ENCODE measurements at regions not wholly inside any gene's neighbourhood (a gene's known extent, or its start where the extent isn't known, plus 50 kb on each side); places are given as distances from the start of the nearest gene placed in this dataset.

DNA sequence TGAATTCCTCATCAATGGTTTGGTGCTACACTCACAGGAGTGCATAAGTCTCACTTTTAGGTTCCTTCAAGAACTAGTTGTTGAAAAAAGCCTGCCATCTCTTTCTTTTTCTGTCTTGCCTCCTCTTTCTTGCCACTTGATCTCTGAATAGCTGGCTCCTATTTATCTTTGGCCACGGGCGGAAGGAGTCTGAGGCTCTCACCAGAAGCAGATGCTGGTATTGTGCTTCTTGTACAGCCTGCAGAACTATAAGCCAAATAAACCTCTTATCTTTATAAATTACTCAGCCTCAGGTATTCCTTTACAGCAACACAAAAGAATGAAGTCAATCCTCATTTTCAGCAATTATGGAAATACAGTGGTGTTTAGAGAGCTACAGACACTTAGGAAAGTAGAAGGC is 247.1 kb upstream of the PRR16 start:
- TF ChIP-seq, protein P1, sequence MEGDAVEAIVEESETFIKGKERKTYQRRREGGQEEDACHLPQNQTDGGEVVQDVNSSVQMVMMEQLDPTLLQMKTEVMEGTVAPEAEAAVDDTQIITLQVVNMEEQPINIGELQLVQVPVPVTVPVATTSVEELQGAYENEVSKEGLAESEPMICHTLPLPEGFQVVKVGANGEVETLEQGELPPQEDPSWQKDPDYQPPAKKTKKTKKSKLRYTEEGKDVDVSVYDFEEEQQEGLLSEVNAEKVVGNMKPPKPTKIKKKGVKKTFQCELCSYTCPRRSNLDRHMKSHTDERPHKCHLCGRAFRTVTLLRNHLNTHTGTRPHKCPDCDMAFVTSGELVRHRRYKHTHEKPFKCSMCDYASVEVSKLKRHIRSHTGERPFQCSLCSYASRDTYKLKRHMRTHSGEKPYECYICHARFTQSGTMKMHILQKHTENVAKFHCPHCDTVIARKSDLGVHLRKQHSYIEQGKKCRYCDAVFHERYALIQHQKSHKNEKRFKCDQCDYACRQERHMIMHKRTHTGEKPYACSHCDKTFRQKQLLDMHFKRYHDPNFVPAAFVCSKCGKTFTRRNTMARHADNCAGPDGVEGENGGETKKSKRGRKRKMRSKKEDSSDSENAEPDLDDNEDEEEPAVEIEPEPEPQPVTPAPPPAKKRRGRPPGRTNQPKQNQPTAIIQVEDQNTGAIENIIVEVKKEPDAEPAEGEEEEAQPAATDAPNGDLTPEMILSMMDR (IDR thresholded peaks at IDR 0.05), result no peak
- no peak for TF ChIP-seq POLR2A (IDR thresholded peaks at IDR 0.05)
- no peak for TF ChIP-seq POLR2AphosphoS5 (IDR thresholded peaks at IDR 0.05)
